ENCODE measurements at regions not wholly inside any gene's neighbourhood (a gene's known extent, or its start where the extent isn't known, plus 50 kb on each side); places are given as distances from the start of the nearest gene placed in this dataset.
"Not testable (repeated sequence)": the region's sequence is repeated elsewhere in the genome, so short reads cannot be mapped to it uniquely, and the experiment has no call there.

DNA sequence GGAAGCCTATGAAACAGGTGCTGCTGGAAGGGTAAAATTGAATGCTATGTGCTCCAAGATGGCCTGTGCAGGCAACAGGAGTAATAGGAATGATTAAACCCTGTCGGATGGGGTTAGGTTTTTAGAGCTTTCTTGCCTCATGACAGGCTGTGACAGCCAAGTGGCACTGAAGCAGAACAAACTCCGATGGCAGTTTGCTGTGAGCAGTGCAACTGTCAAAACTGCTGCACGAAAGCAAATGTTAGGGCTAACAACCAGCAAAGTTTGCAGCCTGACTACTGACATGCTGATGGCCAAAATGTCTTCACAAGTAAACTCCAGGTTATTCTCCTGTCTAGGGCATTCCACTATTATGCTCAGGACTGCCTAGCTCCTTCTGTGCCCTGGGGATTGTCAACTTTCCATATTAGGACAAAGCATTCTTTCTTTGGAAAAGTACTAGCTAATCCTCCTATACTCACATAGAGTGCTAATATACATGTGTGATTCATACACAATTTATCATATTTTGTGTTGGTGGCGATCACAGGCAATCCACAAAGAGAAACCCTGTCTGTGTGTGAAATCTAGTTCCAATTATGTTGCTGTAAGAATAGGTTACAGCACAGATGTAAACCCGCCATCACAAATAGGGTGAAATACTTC, 486.6 kb upstream of the TENM3 start:
- no peak for DNase-seq (ENCODE audit: low read depth)

DNA sequence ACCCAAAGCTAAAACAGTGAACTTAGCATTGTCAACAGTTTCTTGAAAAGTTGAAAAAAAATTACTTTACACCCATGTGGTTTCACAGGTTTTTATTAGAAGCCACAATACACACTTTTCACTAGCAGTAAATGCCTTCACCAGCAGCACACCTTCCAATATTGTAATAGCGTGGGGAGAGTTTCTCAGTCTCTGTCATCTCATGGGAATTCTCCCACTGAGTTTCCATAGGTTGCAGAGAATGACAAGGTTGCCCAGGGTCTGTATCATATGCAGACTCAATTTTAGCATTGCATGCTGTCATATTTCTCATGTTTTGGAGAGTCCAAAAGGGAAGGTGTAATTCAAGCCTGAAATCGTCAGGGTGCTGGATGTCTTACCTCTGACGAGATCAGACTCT, 486.1 kb upstream of the TENM3 start:
- DNase-seq (ENCODE audit: low read depth): no peak

- no peak for DNase-seq (ENCODE audit: low read depth)
These were observed 485.1 kb upstream of the TENM3 start for GRCh38 chr4:181757910-181758660.

- DNase-seq (ENCODE audit: low read depth): no peak
These were observed 482.6 kb upstream of the TENM3 start for GRCh38 chr4:181760560-181760959.

GRCh38 chr4:181761156-181761555, 482.0 kb upstream of the TENM3 start:
- no peak for DNase-seq (ENCODE audit: low read depth)

GRCh38 chr4:181766061-181766548, 477.1 kb upstream of the TENM3 start:
- no peak for DNase-seq (ENCODE audit: low read depth)

GRCh38 chr4:181770971-181771370, 472.2 kb upstream of the TENM3 start:
- no peak for DNase-seq (ENCODE audit: low read depth)

DNA sequence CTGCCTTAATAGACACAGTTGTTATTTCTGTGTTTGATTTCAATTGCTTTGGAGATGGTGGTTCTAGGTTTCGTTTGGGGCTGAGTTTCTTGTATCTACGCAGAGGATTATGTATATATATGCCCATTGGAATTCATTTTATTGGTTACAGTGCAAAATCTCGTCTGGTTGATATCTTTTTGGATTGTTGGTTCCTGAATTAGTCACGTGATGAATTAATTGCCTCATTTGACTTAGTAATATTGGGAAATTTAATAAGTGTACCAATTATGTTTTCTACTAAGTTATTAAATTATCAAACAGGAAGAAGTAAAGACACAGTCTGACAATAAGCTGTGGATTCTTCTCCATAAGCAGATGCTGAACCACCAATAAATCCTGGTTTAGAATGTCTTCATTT, 467.9 kb upstream of the TENM3 start:
- DNase-seq (ENCODE audit: low read depth): no peak

DNA sequence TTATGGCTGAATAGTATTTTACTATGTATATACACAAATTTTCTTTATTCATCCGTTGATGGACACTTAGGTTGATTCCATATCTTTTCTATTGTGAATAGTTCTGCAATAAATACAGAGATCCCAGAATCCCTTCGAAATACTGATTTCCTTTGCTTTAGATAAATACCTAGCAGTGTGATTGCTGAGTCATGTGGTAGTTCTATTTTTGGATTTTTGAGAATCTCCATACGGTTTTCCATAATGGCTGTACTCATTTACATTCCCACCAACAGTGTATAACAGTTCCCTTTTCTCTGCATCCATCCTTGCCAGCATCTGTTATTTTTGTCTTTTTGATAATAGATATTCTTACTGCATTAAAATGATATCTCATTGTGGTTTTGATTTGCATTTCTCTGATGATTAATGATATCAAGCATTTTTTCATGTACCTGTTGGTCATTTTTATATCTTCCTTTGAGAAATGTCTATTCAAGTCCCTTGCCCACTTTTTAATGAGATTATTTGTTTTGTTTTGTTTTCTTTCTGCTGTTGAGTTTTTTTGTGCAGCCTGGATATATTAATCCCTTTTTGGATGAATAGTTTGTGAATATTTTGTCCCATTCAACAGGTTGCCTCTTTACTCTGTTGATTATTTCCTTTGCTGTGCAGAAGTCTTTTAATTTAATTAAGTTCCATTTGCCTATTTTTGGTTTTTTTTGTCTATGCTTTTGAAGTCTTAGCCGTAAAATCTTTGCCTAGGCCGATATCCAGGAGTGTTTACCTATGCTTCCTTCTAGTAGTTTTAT, 466.7 kb upstream of the TENM3 start:
- DNase-seq (ENCODE audit: low read depth): no peak

DNA sequence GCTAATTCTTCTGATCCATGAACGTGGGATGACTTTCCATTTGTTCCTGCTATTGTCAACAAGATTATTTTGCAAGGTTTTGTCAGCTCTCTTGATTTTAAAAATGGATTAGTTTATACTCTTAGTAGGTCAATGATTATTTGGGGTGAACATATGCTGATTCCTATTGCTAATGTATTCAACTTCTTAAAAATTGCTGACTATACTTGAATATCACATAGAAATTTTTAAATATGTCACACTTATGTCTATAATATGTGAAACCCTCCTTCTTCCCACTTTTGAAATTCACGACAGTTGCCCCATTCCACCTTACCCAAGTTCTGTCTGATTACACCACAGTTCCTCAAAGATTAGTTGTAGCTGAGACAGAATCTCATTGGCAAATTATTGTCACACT, 465.7 kb upstream of the TENM3 start:
- DNase-seq (ENCODE audit: low read depth): no peak

DNA sequence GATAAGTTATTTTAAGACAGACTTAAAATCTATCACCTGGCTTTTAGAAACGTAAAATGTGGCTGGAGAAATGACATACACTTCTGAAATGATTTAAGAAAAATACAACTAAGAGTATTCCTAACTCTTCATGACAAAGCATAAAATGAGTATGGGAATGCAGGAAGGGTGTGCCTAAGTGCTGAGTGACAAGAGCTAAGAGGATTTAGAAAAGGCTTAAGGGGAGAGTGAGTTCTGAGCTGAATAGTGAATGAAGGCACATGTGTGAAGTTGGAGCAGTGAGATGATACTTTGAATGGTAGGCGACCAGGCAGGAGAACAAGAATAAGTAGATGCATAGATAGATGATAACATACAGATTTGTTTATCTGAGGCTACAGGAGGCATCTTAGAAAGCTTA, 458.3 kb upstream of the TENM3 start:
- no peak for DNase-seq (ENCODE audit: low read depth)

DNA sequence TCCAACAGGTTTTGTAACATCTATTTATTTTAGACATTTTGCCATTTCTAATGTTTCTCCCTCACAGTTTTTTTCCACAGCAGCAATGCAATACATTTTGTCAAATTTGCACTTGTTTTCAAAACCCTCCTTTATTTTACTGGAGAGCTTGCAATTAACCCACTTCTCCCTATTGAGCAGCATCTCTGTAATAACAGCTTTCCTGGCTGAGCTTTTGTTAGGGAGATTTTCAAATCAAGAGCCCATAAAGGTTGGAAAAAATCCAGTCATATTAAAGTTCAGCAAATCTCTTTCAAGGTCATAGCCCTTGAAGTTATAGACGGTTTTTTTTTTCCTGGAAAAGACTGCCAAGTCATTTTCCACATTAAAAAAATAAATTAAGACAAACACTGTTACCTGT, 450.6 kb upstream of the TENM3 start:
- no peak for DNase-seq (ENCODE audit: low read depth)

GRCh38 chr4:181793096-181793495, 450.1 kb upstream of the TENM3 start:
- no peak for DNase-seq (ENCODE audit: low read depth)

DNA sequence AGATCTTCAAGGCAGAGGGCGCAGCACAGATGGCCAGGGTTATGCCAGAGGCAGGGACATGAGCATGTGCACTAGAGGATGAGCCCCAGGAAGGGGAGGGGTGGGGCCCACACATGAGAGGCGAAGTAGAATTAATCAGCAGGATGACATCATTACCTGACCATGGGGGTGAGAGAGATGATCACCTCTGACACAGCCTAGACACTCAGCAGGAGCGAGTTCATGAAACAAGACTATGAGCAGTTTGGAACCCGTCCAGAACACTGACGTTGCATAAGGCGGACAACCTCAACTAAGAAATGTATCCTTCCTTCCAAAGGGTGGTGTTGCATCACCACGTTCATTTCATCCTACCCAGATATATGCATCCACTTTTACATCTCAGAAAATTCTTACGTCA, 446.7 kb upstream of the TENM3 start:
- DNase-seq (ENCODE audit: low read depth): peak; percentile 16

- no peak for DNase-seq (ENCODE audit: low read depth)
These were observed 444.7 kb upstream of the TENM3 start for GRCh38 chr4:181798536-181798935.

GRCh38 chr4:181799561-181800069, 443.6 kb upstream of the TENM3 start:
- no peak for DNase-seq (ENCODE audit: low read depth)

DNA sequence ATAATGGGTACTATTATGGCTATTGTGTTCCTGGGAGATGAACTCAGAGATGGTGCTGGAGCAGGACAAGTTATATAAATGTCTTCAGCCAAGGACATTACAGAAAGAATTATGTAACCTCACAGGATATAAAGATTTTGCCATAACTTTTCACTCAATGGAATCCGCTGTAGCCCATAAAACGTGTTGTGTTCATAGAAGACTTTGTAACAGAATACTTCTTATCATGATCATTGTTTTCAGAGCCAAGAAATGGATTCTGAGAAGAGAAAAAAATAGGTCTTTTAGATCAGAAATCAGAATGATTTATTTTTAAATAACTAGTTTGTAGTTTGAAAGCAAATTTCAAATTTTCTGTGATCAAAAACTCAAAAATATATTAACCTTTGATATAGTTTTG, 441.0 kb upstream of the TENM3 start:
- DNase-seq (ENCODE audit: low read depth): no peak

- peak; percentile 52 for DNase-seq (ENCODE audit: low read depth)
These were observed 435.4 kb upstream of the TENM3 start for GRCh38 chr4:181807771-181808170.

GRCh38 chr4:181810711-181811110, 432.5 kb upstream of the TENM3 start:
- no peak for DNase-seq (ENCODE audit: low read depth)

DNA sequence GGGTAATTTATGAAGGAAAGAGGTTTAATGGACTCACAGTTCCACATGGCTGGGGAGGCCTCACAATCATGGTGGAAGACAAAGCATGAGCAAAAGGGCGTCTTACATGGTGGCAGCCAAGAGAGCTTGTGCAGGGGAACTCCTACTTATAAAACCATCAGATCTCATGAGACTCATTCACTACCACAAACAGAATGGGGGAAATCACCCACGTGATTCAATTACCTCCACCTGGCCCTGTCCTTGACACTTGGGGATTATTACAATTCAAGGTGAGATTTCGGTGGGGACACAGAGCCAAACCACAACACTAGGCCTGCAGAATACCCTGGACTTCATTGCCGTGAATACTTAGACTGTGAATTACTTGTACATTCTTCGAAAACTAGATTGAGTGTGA, 431.7 kb upstream of the TENM3 start:
- DNase-seq (ENCODE audit: low read depth): not testable (repeated sequence)

GRCh38 chr4:181819946-181820345, 423.3 kb upstream of the TENM3 start:
- no peak for DNase-seq (ENCODE audit: low read depth)

DNA sequence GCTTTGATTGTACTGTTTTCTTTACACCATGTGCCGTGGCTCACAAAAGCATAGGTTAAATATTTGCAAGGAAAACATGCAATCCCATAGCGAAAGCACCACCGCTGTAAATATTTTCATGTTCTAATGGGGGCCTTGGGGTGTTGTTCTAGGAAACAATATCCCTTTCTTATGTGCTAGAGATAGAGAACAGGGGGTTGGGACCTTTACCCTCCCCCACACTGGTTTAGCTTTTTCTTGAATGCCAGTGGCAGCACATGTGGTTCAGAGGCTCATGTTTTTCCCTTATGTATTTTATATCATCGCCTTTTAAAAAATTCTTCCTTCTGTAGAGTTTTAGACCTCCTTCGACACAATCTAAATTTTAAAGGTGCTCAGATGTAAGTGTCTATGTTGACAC, 422.6 kb upstream of the TENM3 start:
- no peak for DNase-seq (ENCODE audit: low read depth)

Measured in HT1080 (cell line).